ENCODE measurements at regions not wholly inside any gene's neighbourhood (a gene's known extent, or its start where the extent isn't known, plus 50 kb on each side); places are given as distances from the start of the nearest gene placed in this dataset.

- TF ChIP-seq CTCF (IDR thresholded peaks at IDR 0.05) (no peak), POLR2AphosphoS5 (IDR thresholded peaks at IDR 0.05) (no peak)
Observed at GRCh38 chr9:134563397-134563796, 78.2 kb upstream of the COL5A1 start.
